ENCODE measurements at regions not wholly inside any gene's neighbourhood (a gene's known extent, or its start where the extent isn't known, plus 50 kb on each side); places are given as distances from the start of the nearest gene placed in this dataset.

DNA sequence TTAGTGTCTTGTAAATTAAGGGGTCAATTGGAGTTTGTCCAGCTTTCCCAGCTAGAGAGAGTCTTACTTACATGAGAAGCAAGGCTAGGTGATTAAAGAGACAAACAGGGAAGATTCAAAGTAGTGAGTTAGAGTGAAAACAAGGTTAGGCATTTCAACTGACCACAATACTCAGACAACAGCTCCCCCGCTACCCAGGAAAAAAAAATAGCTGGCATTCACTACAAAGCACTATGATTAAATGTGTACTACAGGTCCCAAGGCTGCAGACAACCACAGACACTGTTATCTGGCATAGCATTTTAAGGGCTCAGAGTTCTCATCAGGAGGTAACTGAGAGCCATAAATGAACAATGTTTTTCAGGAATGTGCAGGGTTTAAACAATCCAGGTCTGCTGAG, 680.9 kb downstream of the TMEM121 start:
- H3K9me3 ChIP-seq (ENCODE audit: control insufficient read depth in 4 of 4, low read length in 3 of 4): no peaks in the 10 kb centered on the region
- no peak overlapping the region for H3K9ac ChIP-seq (ENCODE audit: low read depth in 1 of 2, low read length in 2 of 2)
- DNase-seq (ENCODE audit: low spot score): no peak
- H3K27me3 ChIP-seq (ENCODE audit: control insufficient read depth in 4 of 4, insufficient read depth in 4 of 4, low read length in 3 of 4): peaks cover 0 to 2% (median 0%) of the 10 kb centered on the region in 4 donors
- no peak overlapping the region for H3K27ac ChIP-seq (ENCODE audit: low read depth in 1 of 2, low read length in 2 of 2)
- TF ChIP-seq GABPA (IDR thresholded peaks at IDR 0.05 in 1 of 2, conservative IDR thresholded peaks at IDR 0.05 in 1 of 2) (no peak), RAD21 (IDR thresholded peaks at IDR 0.05) (no peak), YY1 (IDR thresholded peaks at IDR 0.05) (no peak), HNF4G (IDR thresholded peaks at IDR 0.05) (no peak)
- TF ChIP-seq, protein P1, sequence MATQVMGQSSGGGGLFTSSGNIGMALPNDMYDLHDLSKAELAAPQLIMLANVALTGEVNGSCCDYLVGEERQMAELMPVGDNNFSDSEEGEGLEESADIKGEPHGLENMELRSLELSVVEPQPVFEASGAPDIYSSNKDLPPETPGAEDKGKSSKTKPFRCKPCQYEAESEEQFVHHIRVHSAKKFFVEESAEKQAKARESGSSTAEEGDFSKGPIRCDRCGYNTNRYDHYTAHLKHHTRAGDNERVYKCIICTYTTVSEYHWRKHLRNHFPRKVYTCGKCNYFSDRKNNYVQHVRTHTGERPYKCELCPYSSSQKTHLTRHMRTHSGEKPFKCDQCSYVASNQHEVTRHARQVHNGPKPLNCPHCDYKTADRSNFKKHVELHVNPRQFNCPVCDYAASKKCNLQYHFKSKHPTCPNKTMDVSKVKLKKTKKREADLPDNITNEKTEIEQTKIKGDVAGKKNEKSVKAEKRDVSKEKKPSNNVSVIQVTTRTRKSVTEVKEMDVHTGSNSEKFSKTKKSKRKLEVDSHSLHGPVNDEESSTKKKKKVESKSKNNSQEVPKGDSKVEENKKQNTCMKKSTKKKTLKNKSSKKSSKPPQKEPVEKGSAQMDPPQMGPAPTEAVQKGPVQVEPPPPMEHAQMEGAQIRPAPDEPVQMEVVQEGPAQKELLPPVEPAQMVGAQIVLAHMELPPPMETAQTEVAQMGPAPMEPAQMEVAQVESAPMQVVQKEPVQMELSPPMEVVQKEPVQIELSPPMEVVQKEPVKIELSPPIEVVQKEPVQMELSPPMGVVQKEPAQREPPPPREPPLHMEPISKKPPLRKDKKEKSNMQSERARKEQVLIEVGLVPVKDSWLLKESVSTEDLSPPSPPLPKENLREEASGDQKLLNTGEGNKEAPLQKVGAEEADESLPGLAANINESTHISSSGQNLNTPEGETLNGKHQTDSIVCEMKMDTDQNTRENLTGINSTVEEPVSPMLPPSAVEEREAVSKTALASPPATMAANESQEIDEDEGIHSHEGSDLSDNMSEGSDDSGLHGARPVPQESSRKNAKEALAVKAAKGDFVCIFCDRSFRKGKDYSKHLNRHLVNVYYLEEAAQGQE (IDR thresholded peaks at IDR 0.05): no peak
- TF ChIP-seq, protein P2, sequence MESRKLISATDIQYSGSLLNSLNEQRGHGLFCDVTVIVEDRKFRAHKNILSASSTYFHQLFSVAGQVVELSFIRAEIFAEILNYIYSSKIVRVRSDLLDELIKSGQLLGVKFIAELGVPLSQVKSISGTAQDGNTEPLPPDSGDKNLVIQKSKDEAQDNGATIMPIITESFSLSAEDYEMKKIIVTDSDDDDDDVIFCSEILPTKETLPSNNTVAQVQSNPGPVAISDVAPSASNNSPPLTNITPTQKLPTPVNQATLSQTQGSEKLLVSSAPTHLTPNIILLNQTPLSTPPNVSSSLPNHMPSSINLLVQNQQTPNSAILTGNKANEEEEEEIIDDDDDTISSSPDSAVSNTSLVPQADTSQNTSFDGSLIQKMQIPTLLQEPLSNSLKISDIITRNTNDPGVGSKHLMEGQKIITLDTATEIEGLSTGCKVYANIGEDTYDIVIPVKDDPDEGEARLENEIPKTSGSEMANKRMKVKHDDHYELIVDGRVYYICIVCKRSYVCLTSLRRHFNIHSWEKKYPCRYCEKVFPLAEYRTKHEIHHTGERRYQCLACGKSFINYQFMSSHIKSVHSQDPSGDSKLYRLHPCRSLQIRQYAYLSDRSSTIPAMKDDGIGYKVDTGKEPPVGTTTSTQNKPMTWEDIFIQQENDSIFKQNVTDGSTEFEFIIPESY (IDR thresholded peaks at IDR 0.05): no peak
- WGBS: 55% methylated on average over 1 of the region's 1 CpG
- no peak overlapping the region for H3K4me3 ChIP-seq (ENCODE audit: low read depth in 1 of 3, low read length in 3 of 3)
- no peaks in the 10 kb centered on the region for H3K4me1 ChIP-seq (ENCODE audit: control insufficient read depth in 4 of 4, insufficient read depth in 4 of 4, low read length in 3 of 4)
- no peaks in the 10 kb centered on the region for H3K36me3 ChIP-seq (ENCODE audit: control insufficient read depth in 4 of 4, insufficient read depth in 3 of 4, low read depth in 1 of 4, low read length in 3 of 4)

DNA sequence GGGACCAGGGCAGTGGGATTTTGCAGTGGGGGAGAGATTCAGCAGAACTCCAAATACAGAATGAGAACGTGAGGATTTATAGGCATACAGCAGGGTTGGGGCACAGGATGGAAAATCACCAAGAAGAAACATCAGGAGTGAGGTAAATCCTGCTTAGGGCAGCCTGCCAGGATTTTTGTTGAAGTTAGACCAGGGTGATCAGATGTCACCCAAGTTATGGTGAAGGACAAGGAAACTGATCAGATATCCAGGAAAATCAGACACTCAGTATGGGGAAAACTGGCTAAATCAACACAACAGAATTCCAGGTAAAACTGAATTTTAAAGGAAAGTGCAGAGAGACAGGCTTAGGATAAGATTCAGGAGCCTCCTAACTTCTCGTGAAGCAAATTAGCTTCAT, 682.4 kb downstream of the TMEM121 start:
- no peak for TF ChIP-seq RAD21 (IDR thresholded peaks at IDR 0.05)
- no peak for TF ChIP-seq HNF4G (IDR thresholded peaks at IDR 0.05)
- TF ChIP-seq, protein P3, sequence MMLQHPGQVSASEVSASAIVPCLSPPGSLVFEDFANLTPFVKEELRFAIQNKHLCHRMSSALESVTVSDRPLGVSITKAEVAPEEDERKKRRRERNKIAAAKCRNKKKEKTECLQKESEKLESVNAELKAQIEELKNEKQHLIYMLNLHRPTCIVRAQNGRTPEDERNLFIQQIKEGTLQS (IDR thresholded peaks at IDR 0.05): no peak
- TF ChIP-seq, protein P4, sequence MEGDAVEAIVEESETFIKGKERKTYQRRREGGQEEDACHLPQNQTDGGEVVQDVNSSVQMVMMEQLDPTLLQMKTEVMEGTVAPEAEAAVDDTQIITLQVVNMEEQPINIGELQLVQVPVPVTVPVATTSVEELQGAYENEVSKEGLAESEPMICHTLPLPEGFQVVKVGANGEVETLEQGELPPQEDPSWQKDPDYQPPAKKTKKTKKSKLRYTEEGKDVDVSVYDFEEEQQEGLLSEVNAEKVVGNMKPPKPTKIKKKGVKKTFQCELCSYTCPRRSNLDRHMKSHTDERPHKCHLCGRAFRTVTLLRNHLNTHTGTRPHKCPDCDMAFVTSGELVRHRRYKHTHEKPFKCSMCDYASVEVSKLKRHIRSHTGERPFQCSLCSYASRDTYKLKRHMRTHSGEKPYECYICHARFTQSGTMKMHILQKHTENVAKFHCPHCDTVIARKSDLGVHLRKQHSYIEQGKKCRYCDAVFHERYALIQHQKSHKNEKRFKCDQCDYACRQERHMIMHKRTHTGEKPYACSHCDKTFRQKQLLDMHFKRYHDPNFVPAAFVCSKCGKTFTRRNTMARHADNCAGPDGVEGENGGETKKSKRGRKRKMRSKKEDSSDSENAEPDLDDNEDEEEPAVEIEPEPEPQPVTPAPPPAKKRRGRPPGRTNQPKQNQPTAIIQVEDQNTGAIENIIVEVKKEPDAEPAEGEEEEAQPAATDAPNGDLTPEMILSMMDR (IDR thresholded peaks at IDR 0.05; ENCODE audit: low read depth, low read length, missing input control): no peak
- TF ChIP-seq YY1 (IDR thresholded peaks at IDR 0.05): no peak
- TF ChIP-seq EGR1 (IDR thresholded peaks at IDR 0.05; ENCODE audit: low read depth in 2 of 2): no peak
- Histone ChIP-seq H3K36me3 (ENCODE audit: control insufficient read depth in 4 of 4, insufficient read depth in 3 of 4, low read depth in 1 of 4, low read length in 3 of 4) (no peaks in the 10 kb centered on the region), H3K4me3 (ENCODE audit: low read depth in 1 of 3, low read length in 3 of 3) (no peak overlapping the region), H3K27ac (ENCODE audit: low read depth in 1 of 2, low read length in 2 of 2) (no peak overlapping the region), H3K4me1 (ENCODE audit: control insufficient read depth in 4 of 4, insufficient read depth in 4 of 4, low read length in 3 of 4) (no peaks in the 10 kb centered on the region), H3K9ac (ENCODE audit: low read depth in 1 of 2, low read length in 2 of 2) (no peak overlapping the region), H3K27me3 (ENCODE audit: control insufficient read depth in 4 of 4, insufficient read depth in 4 of 4, low read length in 3 of 4) (peaks cover 0 to 6% (median 0%) of the 10 kb centered on the region in 4 donors), H3K9me3 (ENCODE audit: control insufficient read depth in 4 of 4, low read length in 3 of 4) (no peaks in the 10 kb centered on the region)
- WGBS: 44% methylated on average over 2 of the region's 2 CpGs
- no peak for DNase-seq (ENCODE audit: low spot score)

DNA sequence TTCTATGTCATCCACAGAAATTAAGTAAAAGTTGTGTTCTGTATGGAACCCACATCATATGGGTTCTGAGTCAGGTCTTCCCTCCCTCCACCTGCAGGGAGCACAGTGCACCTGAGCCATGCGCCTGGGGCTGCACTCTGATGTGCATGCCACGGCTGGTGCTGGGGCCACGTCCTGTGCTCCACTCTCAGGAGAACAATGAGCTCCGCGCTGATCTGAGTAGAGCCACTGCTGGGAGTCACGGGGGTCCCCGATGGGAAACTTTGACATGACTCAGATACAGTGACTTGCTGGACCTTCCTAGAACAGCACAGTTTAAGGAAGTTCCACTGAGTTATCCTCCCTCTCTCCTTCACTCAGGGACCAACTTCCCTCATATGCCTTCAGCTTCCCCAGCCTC, 683.4 kb downstream of the TMEM121 start:
- H3K27ac ChIP-seq (ENCODE audit: low read depth in 1 of 2, low read length in 2 of 2): no peak overlapping the region
- H3K4me3 ChIP-seq (ENCODE audit: low read depth in 1 of 3, low read length in 3 of 3): no peak overlapping the region
- DNase-seq (ENCODE audit: low spot score): no peak
- H3K4me1 ChIP-seq (ENCODE audit: control insufficient read depth in 4 of 4, insufficient read depth in 4 of 4, low read length in 3 of 4): no peaks in the 10 kb centered on the region
- H3K9ac ChIP-seq (ENCODE audit: low read depth in 1 of 2, low read length in 2 of 2): no peak overlapping the region
- H3K9me3 ChIP-seq (ENCODE audit: control insufficient read depth in 4 of 4, low read length in 3 of 4): no peaks in the 10 kb centered on the region
- TF ChIP-seq RAD21 (IDR thresholded peaks at IDR 0.05) (no peak), TAF1 (conservative IDR thresholded peaks at IDR 0.05) (no peak), JUND (IDR thresholded peaks at IDR 0.05) (no peak)
- TF ChIP-seq, protein P5, sequence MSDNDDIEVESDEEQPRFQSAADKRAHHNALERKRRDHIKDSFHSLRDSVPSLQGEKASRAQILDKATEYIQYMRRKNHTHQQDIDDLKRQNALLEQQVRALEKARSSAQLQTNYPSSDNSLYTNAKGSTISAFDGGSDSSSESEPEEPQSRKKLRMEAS (IDR thresholded peaks at IDR 0.05): no peak
- WGBS: 59% methylated on average over 7 of the region's 7 CpGs
- peaks cover 0 to 6% (median 0%) of the 10 kb centered on the region in 4 donors for H3K27me3 ChIP-seq (ENCODE audit: control insufficient read depth in 4 of 4, insufficient read depth in 4 of 4, low read length in 3 of 4)
- no peaks in the 10 kb centered on the region for H3K36me3 ChIP-seq (ENCODE audit: control insufficient read depth in 4 of 4, insufficient read depth in 3 of 4, low read depth in 1 of 4, low read length in 3 of 4)
